Gastroesophageal sphincter (tissue), 2 donors: ENCODE measurements at regions not wholly inside any gene's neighbourhood (a gene's known extent, or its start where the extent isn't known, plus 50 kb on each side); places are given as distances from the start of the nearest gene placed in this dataset.

Source experiments
- POLR2A ChIP-seq, 2 donors: fragments of 450-650 bp; IDR thresholded peaks; one replicate each; pipeline ENCODE4 v1.6.1; 2017; ENCODE audit warnings: antibody characterized with exemption in 2 of 2, mild to moderate bottlenecking in 2 of 2, moderate library complexity in 1 of 2
- POLR2AphosphoS5 ChIP-seq: sonication (generic); formaldehyde crosslinking; IDR thresholded peaks from one replicate; pipeline ENCODE4 v1.6.1; 2017; ENCODE audit warnings: antibody characterized with exemption

DNA sequence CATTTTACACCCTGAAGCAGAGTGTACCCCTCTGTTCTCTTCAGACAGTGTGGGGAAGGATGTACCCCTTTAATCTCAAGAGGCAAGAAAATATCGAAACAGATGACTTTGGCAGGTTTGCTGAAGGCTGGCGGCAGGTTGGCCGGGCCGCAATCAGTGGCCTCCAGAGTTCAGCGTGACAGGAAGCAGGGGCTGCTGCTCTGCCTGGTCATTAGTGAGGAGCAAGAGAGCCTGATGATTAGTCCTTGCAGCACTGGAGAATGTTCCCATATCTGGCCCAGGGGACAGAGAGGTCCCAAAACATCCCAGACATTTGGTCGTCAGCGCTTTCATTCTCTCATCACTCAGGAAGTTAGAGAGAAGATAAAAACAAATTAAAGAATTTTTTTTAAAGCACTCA lies 352.8 kb downstream of the SPRY1 start:
- TF ChIP-seq POLR2AphosphoS5 (no peak), POLR2A (IDR thresholded peaks at IDR 0.05) (no peak)
